Fibroblast of the aortic adventitia (primary cell): ENCODE measurements at regions not wholly inside any gene's neighbourhood (a gene's known extent, or its start where the extent isn't known, plus 50 kb on each side); places are given as distances from the start of the nearest gene placed in this dataset.
"Not testable (repeated sequence)": the region's sequence is repeated elsewhere in the genome, so short reads cannot be mapped to it uniquely, and the experiment has no call there.

ENCODE experiments used
- DNase-seq: peaks from one replicate; pipeline ENCODE4 v3.0.0-alpha.2; 2010; ENCODE audit warnings: low read depth
- H3K4me3 ChIP-seq: 2 replicates; pipeline ENCODE4 v1.5.1; 2011; ENCODE audit warnings: low read depth, mild to moderate bottlenecking, control low read depth, low read length, moderate library complexity
- TF ChIP-seq, protein P1 (sequence below): IDR thresholded peaks from 2 replicates; pipeline ENCODE4 v1.5.1; 2011; ENCODE audit warnings: mild to moderate bottlenecking, low read length, control low read depth, inconsistent platforms; ENCODE audit not compliant: insufficient read depth

DNA sequence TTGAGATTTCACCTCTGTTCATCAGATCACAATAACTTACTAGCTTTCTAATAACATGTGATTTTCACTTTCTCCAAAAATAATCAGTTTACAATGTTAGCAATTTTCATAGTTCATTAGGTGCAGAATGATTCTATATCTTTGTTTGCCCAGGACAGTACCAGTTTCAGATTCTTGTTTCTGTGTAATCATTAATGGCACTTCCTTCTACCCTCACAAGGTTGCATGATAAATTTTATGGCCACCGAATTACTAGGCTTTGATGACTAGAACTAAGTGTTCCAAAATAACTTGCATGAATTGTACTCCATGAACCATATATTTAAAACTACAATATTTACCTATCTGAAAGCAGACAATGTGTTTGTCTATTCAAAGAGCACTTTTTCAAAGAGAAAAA is 442.3 kb downstream of the EPHA7 start:
- DNase-seq, result no peak
- TF ChIP-seq, protein P1, sequence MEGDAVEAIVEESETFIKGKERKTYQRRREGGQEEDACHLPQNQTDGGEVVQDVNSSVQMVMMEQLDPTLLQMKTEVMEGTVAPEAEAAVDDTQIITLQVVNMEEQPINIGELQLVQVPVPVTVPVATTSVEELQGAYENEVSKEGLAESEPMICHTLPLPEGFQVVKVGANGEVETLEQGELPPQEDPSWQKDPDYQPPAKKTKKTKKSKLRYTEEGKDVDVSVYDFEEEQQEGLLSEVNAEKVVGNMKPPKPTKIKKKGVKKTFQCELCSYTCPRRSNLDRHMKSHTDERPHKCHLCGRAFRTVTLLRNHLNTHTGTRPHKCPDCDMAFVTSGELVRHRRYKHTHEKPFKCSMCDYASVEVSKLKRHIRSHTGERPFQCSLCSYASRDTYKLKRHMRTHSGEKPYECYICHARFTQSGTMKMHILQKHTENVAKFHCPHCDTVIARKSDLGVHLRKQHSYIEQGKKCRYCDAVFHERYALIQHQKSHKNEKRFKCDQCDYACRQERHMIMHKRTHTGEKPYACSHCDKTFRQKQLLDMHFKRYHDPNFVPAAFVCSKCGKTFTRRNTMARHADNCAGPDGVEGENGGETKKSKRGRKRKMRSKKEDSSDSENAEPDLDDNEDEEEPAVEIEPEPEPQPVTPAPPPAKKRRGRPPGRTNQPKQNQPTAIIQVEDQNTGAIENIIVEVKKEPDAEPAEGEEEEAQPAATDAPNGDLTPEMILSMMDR, result no peak
- H3K4me3 ChIP-seq, result no peak overlapping the region

DNA sequence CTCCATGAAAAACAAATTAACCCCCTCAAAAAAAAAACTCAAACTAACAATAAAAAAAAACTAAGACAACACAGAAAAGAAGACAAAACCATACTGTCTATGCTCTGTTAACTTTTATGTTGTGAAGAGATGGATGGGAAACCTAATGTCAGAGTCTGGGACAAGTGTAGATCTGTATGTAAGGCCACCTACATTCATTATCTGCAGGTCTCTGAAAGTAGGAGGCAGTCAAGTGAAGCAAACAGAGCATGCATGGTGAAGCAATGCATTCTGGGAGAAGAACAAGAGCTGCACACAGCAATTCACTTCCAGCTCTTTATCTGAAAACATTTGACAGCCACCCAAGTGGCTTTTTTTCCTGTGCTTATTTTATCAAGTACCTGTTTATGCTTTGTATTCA is 452.0 kb downstream of the EPHA7 start:
- H3K4me3 ChIP-seq, result no peak overlapping the region
- no peak for DNase-seq
- TF ChIP-seq, protein P1, result no peak

DNA sequence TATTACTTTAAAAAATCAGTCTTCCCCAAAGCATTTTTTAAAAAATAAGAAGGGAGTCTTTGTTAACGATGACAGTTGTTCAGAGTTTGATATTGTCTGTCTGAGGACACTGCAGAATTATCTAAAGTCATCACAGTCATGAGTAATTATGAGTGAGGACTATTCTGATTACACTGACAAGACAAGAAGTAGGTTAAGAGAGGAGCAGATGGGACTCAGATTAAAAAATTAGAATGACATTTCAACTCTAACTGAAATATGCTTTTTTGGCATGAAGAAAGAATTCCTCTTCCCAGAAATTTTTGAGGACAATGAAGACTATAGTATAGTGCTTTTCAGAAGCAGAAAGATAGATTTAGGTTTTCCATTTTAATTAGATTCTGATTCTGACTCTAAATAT is 456.5 kb downstream of the EPHA7 start:
- TF ChIP-seq, protein P1, result no peak
- H3K4me3 ChIP-seq, result no peak overlapping the region
- no peak for DNase-seq

DNA sequence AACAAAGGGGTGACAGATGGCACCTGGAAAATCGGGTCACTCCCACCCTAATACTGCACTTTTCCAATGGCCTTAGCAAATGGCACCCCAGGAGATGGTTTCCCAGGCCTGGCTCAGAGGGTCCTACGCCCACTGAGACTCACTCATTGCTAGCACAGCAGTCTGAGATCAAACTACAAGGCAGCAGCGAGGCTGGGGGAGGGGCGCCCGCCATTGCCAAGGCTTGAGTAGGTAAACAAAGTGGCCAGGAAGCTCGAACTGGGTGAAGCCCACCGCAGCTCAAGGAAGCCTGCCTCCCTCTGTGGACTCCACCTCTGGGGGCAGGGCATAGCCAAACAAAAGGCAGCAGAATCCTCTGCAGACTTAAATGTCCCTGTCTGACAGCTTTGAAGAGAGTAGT is 467.2 kb downstream of the EPHA7 start:
- H3K4me3 ChIP-seq, DNase-seq: not testable (repeated sequence)

DNA sequence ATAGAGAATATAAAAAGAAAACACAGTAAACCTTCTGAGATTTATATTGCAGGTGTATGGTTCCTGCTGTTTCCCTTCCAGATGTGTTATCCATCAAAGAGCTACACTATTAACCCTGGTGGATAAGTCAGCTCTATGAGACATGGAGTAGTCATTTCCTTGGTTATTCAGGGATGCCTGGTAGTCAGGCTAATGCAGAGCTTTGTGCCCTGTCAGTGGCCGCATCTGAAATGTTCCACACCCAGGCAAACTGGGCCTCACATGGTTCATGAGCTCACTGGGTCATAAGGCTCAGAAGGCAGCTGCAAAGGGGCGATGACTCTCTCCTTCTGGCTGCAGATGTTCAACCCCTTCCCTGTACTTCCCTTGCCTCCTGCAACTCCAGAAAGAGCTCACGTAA is 473.6 kb downstream of the EPHA7 start:
- H3K4me3 ChIP-seq, result no peak overlapping the region
- TF ChIP-seq, protein P1, result no peak
- peak; percentile 51 for DNase-seq

DNA sequence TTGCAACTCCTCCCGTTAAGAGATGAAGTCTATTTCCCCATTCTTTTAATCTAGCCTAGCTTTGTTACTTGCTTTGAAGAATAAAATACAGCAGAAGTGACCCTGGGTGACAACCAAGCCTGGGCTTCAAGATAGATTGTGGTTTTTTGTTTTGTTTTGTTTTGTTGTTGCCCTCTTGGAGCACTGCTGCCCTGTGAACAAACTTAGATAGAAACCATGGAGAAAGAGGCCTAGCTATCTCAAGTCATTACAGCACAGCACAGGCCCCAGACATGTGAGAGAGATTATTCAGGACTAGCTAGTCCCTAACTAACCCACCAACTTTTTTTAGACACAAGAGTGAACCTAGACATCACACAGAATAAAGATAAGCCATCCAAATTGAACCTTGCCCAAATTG is 475.2 kb downstream of the EPHA7 start:
- no peak for DNase-seq
- no peak overlapping the region for H3K4me3 ChIP-seq
- TF ChIP-seq, protein P1, result no peak

DNA sequence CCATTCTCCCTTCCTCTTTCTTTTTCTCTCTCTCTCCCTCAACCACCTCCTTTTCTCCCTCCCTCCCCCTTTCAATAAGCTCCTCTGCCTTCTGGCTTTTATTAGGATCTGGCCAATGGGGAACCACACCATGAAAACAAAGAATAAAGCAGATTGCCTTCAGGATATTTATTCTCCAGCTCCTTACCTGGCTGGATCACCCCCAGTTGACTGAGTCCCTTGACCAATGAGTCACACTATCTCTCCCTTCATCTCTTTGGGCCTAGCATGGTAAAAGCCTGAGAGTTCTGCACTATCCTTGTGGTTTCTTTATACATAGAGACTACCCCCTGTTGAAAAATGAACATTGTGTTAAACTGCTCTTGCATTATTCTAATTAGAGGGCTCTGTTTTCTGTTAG is 476.8 kb downstream of the EPHA7 start:
- no peak for DNase-seq
- no peak overlapping the region for H3K4me3 ChIP-seq
- TF ChIP-seq, protein P1, result no peak
